ENCODE measurements at regions not wholly inside any gene's neighbourhood (a gene's known extent, or its start where the extent isn't known, plus 50 kb on each side); places are given as distances from the start of the nearest gene placed in this dataset.

GRCh38 chr1:30405631-30406212, 317.7 kb downstream of the MATN1 start:
- BruUV-seq (replicated peaks) = no TSS peak
- no peak for DNase-seq (ENCODE audit: low read depth, low spot score)
- no peak overlapping the region for H3K27ac ChIP-seq (ENCODE audit: low read depth, low read length)
- H4K20me1 ChIP-seq (ENCODE audit: insufficient read depth) = no peaks in the 10 kb centered on the region
- H2AFZ ChIP-seq (ENCODE audit: low read depth, low read length, poor library complexity, severe bottlenecking) = no peak overlapping the region
- H3K27me3 ChIP-seq (ENCODE audit: insufficient read depth, low read length) = no peaks in the 10 kb centered on the region
- H3K79me2 ChIP-seq (ENCODE audit: insufficient read depth, low read length) = no peaks in the 10 kb centered on the region
- no peaks in the 10 kb centered on the region for H3K36me3 ChIP-seq (ENCODE audit: control insufficient read depth in 1 of 2, insufficient read depth in 2 of 2, low read length in 2 of 2)
- H3K4me2 ChIP-seq (ENCODE audit: low read length) = no peak overlapping the region
- no peak overlapping the region for H3K9ac ChIP-seq (ENCODE audit: low read length)
- ChIA-PET CTCF (no interaction called here), RAD21 (ENCODE audit: low non-redundant PET in 1 of 2, low total read pairs in 2 of 2, uncharacterized antibody in 2 of 2, unreplicated experiment in 2 of 2) (no interaction called here), POLR2A (no interaction called here)
- H3K9me2 ChIP-seq (ENCODE audit: insufficient read depth) = no peaks in the 10 kb centered on the region
- no peaks in the 10 kb centered on the region for H3K9me3 ChIP-seq (ENCODE audit: control insufficient read depth in 1 of 2, insufficient read depth in 1 of 2, low read depth in 1 of 2, low read length in 2 of 2)
- intact Hi-C loops (cut with micrococcal nuclease) = no loop called here
- peaks cover 0 to 6% of the 10 kb centered on the region in 2 experiments; a peak in 1 of 4 replicates for H3K4me1 ChIP-seq (ENCODE audit: control insufficient read depth in 1 of 2, insufficient read depth in 2 of 2, low read length in 2 of 2)
- no peak for TF ChIP-seq REST (IDR thresholded peaks at IDR 0.05; ENCODE audit: low read depth)
- TF ChIP-seq EZH2 (IDR thresholded peaks at IDR 0.05) = no peak
- TF ChIP-seq SIN3A (IDR thresholded peaks at IDR 0.05; ENCODE audit: low read depth) = no peak
- TF ChIP-seq SP1 (IDR thresholded peaks at IDR 0.05; ENCODE audit: low read depth) = no peak
- TF ChIP-seq CEBPB (IDR thresholded peaks at IDR 0.05; ENCODE audit: low read depth) = no peak
- TF ChIP-seq EZH2phosphoT487 (IDR thresholded peaks at IDR 0.05; ENCODE audit: borderline replicate concordance) = no peak
- no peak for TF ChIP-seq POLR2A (IDR thresholded peaks at IDR 0.05; ENCODE audit: borderline replicate concordance, extremely low read depth, insufficient read depth, insufficient read length)
- no peak for TF ChIP-seq ZFX (IDR thresholded peaks at IDR 0.05)
- TF ChIP-seq MAX (IDR thresholded peaks at IDR 0.05) = no peak
- TF ChIP-seq ZNF274 (IDR thresholded peaks at IDR 0.05; ENCODE audit: low read depth, low read length) = no peak
- TF ChIP-seq CTCF (IDR thresholded peaks at IDR 0.05 in 2 of 3, conservative IDR thresholded peaks at IDR 0.05 in 1 of 3; ENCODE audit: borderline replicate concordance in 1 of 3, insufficient read depth in 1 of 3, low read depth in 2 of 3, low read length in 2 of 3) = no peak
- TF ChIP-seq FOSL1 (IDR thresholded peaks at IDR 0.05; ENCODE audit: low read depth) = no peak
- TF ChIP-seq POLR2AphosphoS5 (IDR thresholded peaks at IDR 0.05; ENCODE audit: low read depth, low read length) = no peak
- TF ChIP-seq EGR1 (IDR thresholded peaks at IDR 0.05; ENCODE audit: low read depth) = no peak
- no peak for TF ChIP-seq JUND (IDR thresholded peaks at IDR 0.05)
- no peak for TF ChIP-seq TCF7L2 (IDR thresholded peaks at IDR 0.05; ENCODE audit: borderline replicate concordance, extremely low read depth, insufficient read depth, insufficient read length)
- TF ChIP-seq CBX3 (IDR thresholded peaks at IDR 0.05; ENCODE audit: low read depth) = no peak
- TF ChIP-seq ZBTB33 (IDR thresholded peaks at IDR 0.05; ENCODE audit: extremely low read depth, insufficient replicate concordance, low read length) = no peak
- no peak for TF ChIP-seq SRF (IDR thresholded peaks at IDR 0.05; ENCODE audit: low read depth)
- no peak overlapping the region for H3K4me3 ChIP-seq (replicated peaks in 1 of 2; ENCODE audit: low read depth in 1 of 2, low read length in 2 of 2)
- ATAC-seq = no peak

Measured in HCT116 (cell line).